OCI-LY7 (cell line): ENCODE measurements at regions not wholly inside any gene's neighbourhood (a gene's known extent, or its start where the extent isn't known, plus 50 kb on each side); places are given as distances from the start of the nearest gene placed in this dataset.

ENCODE experiments used
- BruUV-seq: library from RNA; stranded (reverse); fragments of 400-500 nt; replicated peaks from 2 replicates; lab custom pipeline; 2021; lab: Mats Ljungman, UMichigan
- CTCF ChIA-PET: fragments of 300-600 bp; sonication (Branson Sonifier 250); formaldehyde crosslinking; loops from one replicate; lab custom pipeline; 2022; ENCODE audit warnings: antibody characterized with exemption; ENCODE audit not compliant: unreplicated experiment; lab: Charles Lee
- POLR2A ChIA-PET: fragments of 300-600 bp; sonication (Branson Sonifier 250); formaldehyde crosslinking; loops from one replicate; lab custom pipeline; 2022; ENCODE audit warnings: antibody characterized with exemption; lab: Charles Lee
- DNase-seq: peaks from one replicate; pipeline ENCODE4 v3.0.0-alpha.2; 2015; ENCODE audit warnings: low spot score
- H2AFZ ChIP-seq: fragments of 200-600 bp; sonication (generic), shearing (Covaris generic); 2 replicates; pipeline ENCODE4 v1.6.1; 2014; ENCODE audit warnings: mild to moderate bottlenecking, antibody characterized with exemption, low read length, moderate library complexity
- H3K27ac ChIP-seq: fragments of 200-600 bp; sonication (generic); 2 replicates; pipeline ENCODE4 v1.5.1; 2014; ENCODE audit warnings: mixed run types, low read depth, mild to moderate bottlenecking, moderate library complexity, low read length, inconsistent platforms; ENCODE audit not compliant: poor library complexity, severe bottlenecking
- H3K36me3 ChIP-seq: fragments of 200-600 bp; sonication (generic); 2 replicates; pipeline ENCODE4 v1.6.1; 2014; ENCODE audit warnings: mild to moderate bottlenecking, antibody characterized with exemption, low read length, moderate library complexity, mixed read lengths; ENCODE audit not compliant: insufficient read depth
- H3K4me1 ChIP-seq: fragments of 200-600 bp; sonication (generic); 2 replicates; pipeline ENCODE4 v1.5.1; 2014; ENCODE audit warnings: mild to moderate bottlenecking, low read length; ENCODE audit not compliant: insufficient read depth, poor library complexity, severe bottlenecking
- H3K4me2 ChIP-seq: fragments of 200-600 bp; sonication (generic); 2 replicates; pipeline ENCODE4 v1.6.1; 2014; ENCODE audit warnings: mild to moderate bottlenecking, low read length
- H3K4me3 ChIP-seq: fragments of 200-600 bp; sonication (generic); 2 replicates; pipeline ENCODE4 v1.5.1; 2014; ENCODE audit warnings: mild to moderate bottlenecking, low read depth, low read length; ENCODE audit not compliant: poor library complexity, severe bottlenecking
- H3K79me2 ChIP-seq: fragments of 200-600 bp; sonication (generic); 2 replicates; pipeline ENCODE4 v1.6.1; 2016; ENCODE audit warnings: low read depth, mild to moderate bottlenecking, low read length, moderate library complexity, mixed read lengths; ENCODE audit not compliant: insufficient read depth
- H3K9me2 ChIP-seq: fragments of 200-600 bp; sonication (generic); 2 replicates; pipeline ENCODE4 v1.6.1; 2016; ENCODE audit warnings: mild to moderate bottlenecking, low read length, mixed read lengths; ENCODE audit not compliant: insufficient read depth
- H3K9me3 ChIP-seq: fragments of 200-600 bp; sonication (generic); 2 replicates; pipeline ENCODE4 v1.6.1; 2014; ENCODE audit warnings: mild to moderate bottlenecking, mixed run types, low read length, mixed read lengths
- H4K20me1 ChIP-seq: fragments of 200-600 bp; sonication (generic); 2 replicates; pipeline ENCODE4 v1.6.1; 2014; ENCODE audit warnings: mild to moderate bottlenecking, antibody characterized with exemption, low read length, moderate library complexity, mixed read lengths; ENCODE audit not compliant: insufficient read depth
- EZH2phosphoT487 ChIP-seq: fragments of 200-600 bp; sonication (generic); IDR thresholded peaks from 2 replicates; pipeline ENCODE4 v1.6.1; 2018; ENCODE audit warnings: low read depth, borderline replicate concordance, mild to moderate bottlenecking, mixed run types, antibody characterized with exemption, low read length, moderate library complexity, mixed read lengths
- intact Hi-C: fragments of 100-400 bp; cut with micrococcal nuclease; formaldehyde crosslinking; loops from one replicate; pipeline ENCODE4 v1.10.0; 2022; ENCODE audit not compliant: unreplicated experiment
- TF ChIP-seq, protein P1 (sequence below): fragments of 200-600 bp; sonication (generic); conservative IDR thresholded peaks from 2 replicates; pipeline ENCODE4 v1.5.1; 2014; ENCODE audit warnings: mild to moderate bottlenecking, antibody characterized with exemption, low read length, moderate library complexity, mixed read lengths

DNA sequence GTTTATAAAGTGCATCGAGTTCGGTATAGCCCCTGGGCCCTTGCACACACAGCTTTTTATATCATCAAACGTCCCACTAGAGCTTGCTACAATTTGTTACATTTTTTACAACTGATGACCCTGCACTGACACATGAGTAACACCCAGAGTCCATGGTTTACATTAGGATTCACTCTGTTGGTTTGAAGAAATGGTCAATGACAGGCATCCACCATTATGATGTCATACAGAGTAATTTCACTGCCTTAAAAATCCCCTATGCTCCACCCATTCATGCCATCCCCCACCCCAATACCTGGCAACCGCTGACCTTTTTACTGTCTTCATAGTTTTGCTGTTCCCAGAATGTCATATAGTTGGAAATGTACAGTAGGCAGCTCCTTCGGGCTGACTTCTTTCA, 130.2 kb downstream of the MED10 start:
- intact Hi-C loops = no loop called here
- ChIA-PET POLR2A (interaction anchor here (0.5 to 0.7 kb wide), 2 partner anchors 26 to 1654 kb away, joined by 3 read pairs; no protein-coding TSS in a partner anchor), CTCF (no interaction called here)
- H3K9me2 ChIP-seq = no peaks in the 10 kb centered on the region
- H3K4me1 ChIP-seq = peaks cover 6% of the 10 kb centered on the region
- H3K27ac ChIP-seq = no peak overlapping the region
- DNase-seq = no peak
- no peaks in the 10 kb centered on the region for H3K79me2 ChIP-seq
- no peaks in the 10 kb centered on the region for H4K20me1 ChIP-seq
- H2AFZ ChIP-seq = no peak overlapping the region
- no peaks in the 10 kb centered on the region for H3K9me3 ChIP-seq
- no peak overlapping the region for H3K4me2 ChIP-seq
- no peak overlapping the region for H3K4me3 ChIP-seq
- no TSS peak for BruUV-seq
- no peak for TF ChIP-seq EZH2phosphoT487
- TF ChIP-seq, protein P1, sequence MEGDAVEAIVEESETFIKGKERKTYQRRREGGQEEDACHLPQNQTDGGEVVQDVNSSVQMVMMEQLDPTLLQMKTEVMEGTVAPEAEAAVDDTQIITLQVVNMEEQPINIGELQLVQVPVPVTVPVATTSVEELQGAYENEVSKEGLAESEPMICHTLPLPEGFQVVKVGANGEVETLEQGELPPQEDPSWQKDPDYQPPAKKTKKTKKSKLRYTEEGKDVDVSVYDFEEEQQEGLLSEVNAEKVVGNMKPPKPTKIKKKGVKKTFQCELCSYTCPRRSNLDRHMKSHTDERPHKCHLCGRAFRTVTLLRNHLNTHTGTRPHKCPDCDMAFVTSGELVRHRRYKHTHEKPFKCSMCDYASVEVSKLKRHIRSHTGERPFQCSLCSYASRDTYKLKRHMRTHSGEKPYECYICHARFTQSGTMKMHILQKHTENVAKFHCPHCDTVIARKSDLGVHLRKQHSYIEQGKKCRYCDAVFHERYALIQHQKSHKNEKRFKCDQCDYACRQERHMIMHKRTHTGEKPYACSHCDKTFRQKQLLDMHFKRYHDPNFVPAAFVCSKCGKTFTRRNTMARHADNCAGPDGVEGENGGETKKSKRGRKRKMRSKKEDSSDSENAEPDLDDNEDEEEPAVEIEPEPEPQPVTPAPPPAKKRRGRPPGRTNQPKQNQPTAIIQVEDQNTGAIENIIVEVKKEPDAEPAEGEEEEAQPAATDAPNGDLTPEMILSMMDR = no peak
- no peaks in the 10 kb centered on the region for H3K36me3 ChIP-seq

GRCh38 chr5:6246820-6247437, 131.4 kb downstream of the MED10 start:
- intact Hi-C loops = no loop called here
- H2AFZ ChIP-seq = no peak overlapping the region
- CTCF ChIA-PET = no interaction called here

GRCh38 chr5:6244339-6244714, 134.0 kb downstream of the MED10 start:
- no peak overlapping the region for H3K4me2 ChIP-seq
- H3K9me3 ChIP-seq = peaks cover 14% of the 10 kb centered on the region
- CTCF ChIA-PET = no interaction called here
- H3K9me2 ChIP-seq = no peaks in the 10 kb centered on the region
- no peak overlapping the region for H2AFZ ChIP-seq
- TF ChIP-seq, protein P1 = no peak
- no peak for TF ChIP-seq EZH2phosphoT487
- H3K4me3 ChIP-seq = no peak overlapping the region
- peaks cover 6% of the 10 kb centered on the region for H3K4me1 ChIP-seq
- no TSS peak for BruUV-seq
- H3K27ac ChIP-seq = no peak overlapping the region
- no peaks in the 10 kb centered on the region; the same call in 1 of the 2 replicates for H3K36me3 ChIP-seq
- POLR2A ChIA-PET = no interaction called here
- H4K20me1 ChIP-seq = no peaks in the 10 kb centered on the region
- intact Hi-C loops = no loop called here
- DNase-seq = no peak
- no peaks in the 10 kb centered on the region for H3K79me2 ChIP-seq

More at GRCh38 chr5:6246820-6247437, 131.4 kb downstream of the MED10 start:
- H3K4me1 ChIP-seq = peaks cover 6% of the 10 kb centered on the region
- H3K79me2 ChIP-seq = no peaks in the 10 kb centered on the region
- H3K4me3 ChIP-seq = no peak overlapping the region
- H4K20me1 ChIP-seq = no peaks in the 10 kb centered on the region
- no peaks in the 10 kb centered on the region for H3K9me3 ChIP-seq
- no peak overlapping the region for H3K4me2 ChIP-seq
- DNase-seq = no peak
- no peaks in the 10 kb centered on the region for H3K36me3 ChIP-seq
- no TSS peak for BruUV-seq
- no peak for TF ChIP-seq EZH2phosphoT487
- TF ChIP-seq, protein P1 = no peak
- no peak overlapping the region for H3K27ac ChIP-seq
- POLR2A ChIA-PET = interaction anchor here (0.5 kb wide), 1 partner anchor 707 kb away, joined by 4 read pairs; no protein-coding TSS in a partner anchor
- no peaks in the 10 kb centered on the region for H3K9me2 ChIP-seq
